Aorta (tissue), 5 donors: ENCODE measurements at regions not wholly inside any gene's neighbourhood (a gene's known extent, or its start where the extent isn't known, plus 50 kb on each side); places are given as distances from the start of the nearest gene placed in this dataset.
"Not testable (repeated sequence)": the region's sequence is repeated elsewhere in the genome, so short reads cannot be mapped to it uniquely, and the experiment has no call there.

Experiments used
- ATAC-seq: fragments of 200-7000 bp; cut with Tn5 transposase; one replicate; pipeline ENCODE4 v1.9.1; 2022; ENCODE audit warnings: moderate library complexity; ENCODE audit not compliant: low FRiP score
- DNase-seq, 2 donors: peaks; one replicate each; pipeline ENCODE4 v3.0.0-alpha.2; 2020
- H3K27ac ChIP-seq, 2 donors: one replicate each; pipeline ENCODE4 v1.5.1; 2013; ENCODE audit warnings: low read length in 2 of 2, mild to moderate bottlenecking in 2 of 2, moderate library complexity in 2 of 2, control low read depth in 1 of 2, inconsistent platforms in 1 of 2, low read depth in 1 of 2
- H3K27me3 ChIP-seq, 2 donors: one replicate each; pipeline ENCODE4 v1.6.1; 2013; ENCODE audit warnings: control low read depth in 1 of 2, low read length in 1 of 2, mild to moderate bottlenecking in 1 of 2, moderate library complexity in 1 of 2; ENCODE audit not compliant: insufficient read depth in 2 of 2, control insufficient read depth in 1 of 2
- H3K36me3 ChIP-seq, 2 donors: one replicate each; pipeline ENCODE4 v1.6.1; 2013; ENCODE audit warnings: control low read depth in 1 of 2, low read length in 1 of 2, mild to moderate bottlenecking in 1 of 2; ENCODE audit not compliant: insufficient read depth in 2 of 2, control insufficient read depth in 1 of 2
- H3K4me1 ChIP-seq, 2 donors: one replicate each; pipeline ENCODE4 v1.6.1; 2013; ENCODE audit warnings: low read length in 2 of 2, control low read depth in 1 of 2, mild to moderate bottlenecking in 1 of 2, moderate library complexity in 1 of 2; ENCODE audit not compliant: insufficient read depth in 2 of 2, control insufficient read depth in 1 of 2
- H3K4me3 ChIP-seq, 2 donors: one replicate each; pipeline ENCODE4 v1.5.1; 2013; ENCODE audit warnings: low read length in 2 of 2, control low read depth in 1 of 2, mild to moderate bottlenecking in 1 of 2
- H3K9me3 ChIP-seq: one replicate; pipeline ENCODE4 v1.6.1; 2013; ENCODE audit warnings: mild to moderate bottlenecking, low read length; ENCODE audit not compliant: control insufficient read depth
- WGBS, 2 donors: extraction: QIAGEN DNeasy Blood & Tissue Kit; methylation state at CpG; one replicate each; pipeline ENCODE4 v1.1.7; 2013; 5-methylcytosine and 5-hydroxymethylcytosine counted together
- intact Hi-C, 2 donors: fragments of 100-400 bp; cut with DNase I; formaldehyde crosslinking; loops; one replicate each; pipeline versions ENCODE4 v1.14.2 to v1.15.0; 2022
- donor health status: healthy with polysubstance abuse.
- donor health status: Bipolar disorder and iron deficiency.
- donor health status: DM: no; HTN: no; CAD: no.
- donor health status: DM: no; HTN: no; CAD: no.
- donor health status: DM: yes; HTN: yes; CAD: no.

- WGBS, 2 donors, result no CpG with 5 or more reads among the region's 3 CpGs
- H3K27me3 ChIP-seq, intact Hi-C loops, H3K4me3 ChIP-seq, H3K27ac ChIP-seq, DNase-seq, H3K36me3 ChIP-seq, ATAC-seq, H3K9me3 ChIP-seq, H3K4me1 ChIP-seq: not testable (repeated sequence)
These were observed 95.9 kb upstream of the SEC22B start for GRCh38 chr1:120272242-120272641.

- no CpG with 5 or more reads among the region's 5 CpGs for WGBS, 2 donors
- H3K36me3 ChIP-seq, ATAC-seq, H3K4me3 ChIP-seq, DNase-seq, H3K27me3 ChIP-seq, H3K27ac ChIP-seq, H3K9me3 ChIP-seq, intact Hi-C loops, H3K4me1 ChIP-seq: not testable (repeated sequence)
These were observed 95.4 kb upstream of the SEC22B start for GRCh38 chr1:120271561-120272221.

DNA sequence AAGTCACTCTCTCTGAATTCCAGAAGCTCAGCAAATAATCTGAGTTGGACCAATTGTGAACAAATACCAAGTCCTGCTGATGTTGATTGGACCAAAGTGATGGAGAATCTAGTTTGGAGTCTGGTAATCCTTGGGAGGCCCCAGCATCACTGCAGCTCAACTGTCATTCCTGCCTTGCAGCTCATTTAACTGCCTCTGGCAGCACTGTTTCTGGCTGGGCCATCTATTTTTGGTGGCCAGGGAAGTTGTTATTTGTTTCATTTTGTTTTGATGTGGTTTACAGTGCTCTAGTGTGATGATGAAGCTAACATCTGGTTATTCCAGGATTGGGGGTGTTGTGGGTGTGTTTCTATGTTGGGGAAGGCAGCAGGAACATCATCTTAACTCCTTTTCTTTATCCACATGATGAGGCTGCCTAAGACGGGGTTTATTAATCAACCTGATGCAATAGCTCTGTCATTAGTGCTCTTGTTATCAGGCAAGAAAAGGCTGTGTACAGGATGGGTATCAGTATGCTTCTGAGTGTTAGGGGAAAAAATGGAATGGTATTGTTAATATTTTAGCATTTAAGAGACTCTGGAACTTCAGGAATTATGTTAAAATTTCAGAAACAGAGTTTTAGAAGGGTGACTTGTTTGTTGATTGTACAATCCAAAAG, 91.7 kb upstream of the SEC22B start:
- H3K4me1 ChIP-seq, H3K36me3 ChIP-seq, DNase-seq, ATAC-seq, H3K27ac ChIP-seq, H3K4me3 ChIP-seq, intact Hi-C loops, H3K27me3 ChIP-seq, H3K9me3 ChIP-seq: not testable (repeated sequence)
- WGBS, 2 donors, result no CpG with 5 or more reads among the region's 1 CpG

DNA sequence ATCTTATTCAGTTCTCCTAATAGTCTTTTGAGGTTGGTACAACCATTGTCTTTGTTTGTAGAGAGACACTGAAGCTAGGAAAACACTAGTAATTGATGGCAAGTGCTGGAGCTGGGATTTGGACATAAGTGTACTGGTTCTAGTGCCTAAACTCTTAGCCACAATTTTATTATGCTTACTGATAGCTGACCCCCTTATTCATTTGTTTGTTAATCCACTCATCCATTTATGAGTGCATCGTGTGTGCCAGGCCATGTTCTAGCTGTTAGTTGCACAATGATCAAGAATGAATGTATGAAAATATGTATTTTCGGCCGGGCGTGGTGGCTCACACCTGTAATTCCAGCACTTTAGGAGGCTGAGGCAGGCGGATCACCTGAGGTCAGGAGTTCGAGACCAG, 88.2 kb upstream of the SEC22B start:
- intact Hi-C loops, H3K9me3 ChIP-seq, H3K36me3 ChIP-seq, H3K4me3 ChIP-seq, H3K27me3 ChIP-seq, H3K27ac ChIP-seq, DNase-seq, H3K4me1 ChIP-seq, ATAC-seq: not testable (repeated sequence)
- WGBS, 2 donors, result 95% methylated on average over 4 of the region's 6 CpGs; no CpG with 5 or more reads in 1 of the 2 donors

- intact Hi-C loops, DNase-seq, H3K4me1 ChIP-seq, H3K27me3 ChIP-seq, H3K27ac ChIP-seq, H3K36me3 ChIP-seq, H3K9me3 ChIP-seq, H3K4me3 ChIP-seq: not testable (repeated sequence)
- peak; percentile 85 for ATAC-seq
- WGBS, 2 donors, result no CpG with 5 or more reads among the region's 4 CpGs
These were observed 86.8 kb upstream of the SEC22B start for GRCh38 chr1:120262791-120263751.

DNA sequence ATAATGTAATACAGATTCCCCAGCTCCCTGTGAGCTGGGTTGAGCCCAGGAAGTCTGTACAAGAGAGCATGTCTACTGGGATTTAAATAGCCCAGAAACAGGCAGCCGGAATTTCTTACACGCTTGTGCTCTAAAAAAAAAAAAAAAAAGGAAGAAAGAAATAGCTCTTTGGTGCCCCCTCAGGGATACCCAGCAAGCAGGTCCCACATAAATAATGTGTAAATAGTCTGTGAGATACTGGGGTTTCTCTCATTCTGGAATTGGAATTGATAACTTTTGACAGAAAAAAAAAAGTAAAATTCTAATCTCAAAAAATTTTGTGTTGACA, 81.4 kb upstream of the SEC22B start:
- WGBS, 2 donors, result 0 to 1% methylated on average over 2 of the region's 2 CpGs
- DNase-seq, H3K4me3 ChIP-seq, H3K36me3 ChIP-seq, intact Hi-C loops, H3K9me3 ChIP-seq, H3K4me1 ChIP-seq, H3K27ac ChIP-seq, H3K27me3 ChIP-seq: not testable (repeated sequence)
- ATAC-seq, result peak; percentile 44

DNA sequence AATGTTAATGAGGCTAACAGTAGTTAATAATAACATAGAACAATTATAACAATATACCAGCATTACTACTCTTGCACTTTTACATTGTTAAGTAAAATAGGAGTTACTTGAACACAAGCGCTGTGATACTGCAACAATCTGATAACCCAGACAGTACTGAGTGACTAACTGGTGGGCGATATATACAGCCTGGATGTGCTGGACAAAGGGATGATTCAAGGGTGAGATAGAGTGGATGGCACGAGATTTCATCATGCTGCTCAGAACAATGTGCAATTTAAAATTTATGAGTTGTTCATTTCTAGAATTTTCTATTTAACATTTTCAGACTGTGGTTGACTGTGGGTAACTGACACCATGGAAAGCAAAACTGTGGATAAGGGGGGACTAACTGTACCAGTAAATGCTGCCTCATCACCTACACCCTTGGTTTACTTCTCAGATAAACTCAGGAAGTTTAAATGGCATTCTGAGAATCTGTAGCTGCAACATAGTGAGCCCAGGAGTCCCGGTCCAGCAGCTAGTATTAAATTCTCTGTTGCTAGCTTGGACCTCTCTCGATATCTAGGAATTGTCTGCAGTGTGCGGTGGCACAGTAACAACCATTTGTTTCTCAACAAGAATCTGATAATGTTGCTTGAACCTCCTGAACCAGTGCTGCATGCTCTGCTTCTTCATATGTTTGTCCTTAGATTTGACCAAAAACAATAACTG, 80.9 kb upstream of the SEC22B start:
- WGBS, 2 donors, result no CpG with 5 or more reads among the region's 6 CpGs
- DNase-seq, H3K36me3 ChIP-seq, H3K27ac ChIP-seq, H3K4me1 ChIP-seq, H3K27me3 ChIP-seq, H3K9me3 ChIP-seq, intact Hi-C loops, ATAC-seq, H3K4me3 ChIP-seq: not testable (repeated sequence)

- no CpG with 5 or more reads among the region's 2 CpGs for WGBS, 2 donors
- DNase-seq, H3K9me3 ChIP-seq, ATAC-seq, H3K36me3 ChIP-seq, H3K4me1 ChIP-seq, H3K4me3 ChIP-seq, H3K27ac ChIP-seq, intact Hi-C loops, H3K27me3 ChIP-seq: not testable (repeated sequence)
These were observed 74.4 kb upstream of the SEC22B start for GRCh38 chr1:120250756-120251155.
